RPMI7951 (cell line): ENCODE measurements at regions not wholly inside any gene's neighbourhood (a gene's known extent, or its start where the extent isn't known, plus 50 kb on each side); places are given as distances from the start of the nearest gene placed in this dataset.

ENCODE experiments used
- DNase-seq: peaks from one replicate; pipeline ENCODE4 v3.0.0-alpha.2; 2012; ENCODE audit warnings: low read depth

GRCh38 chr5:68798877-68799843 is 294.7 kb upstream of the SLC30A5 start:
- no peak for DNase-seq

- no peak for DNase-seq
Measured at GRCh38 chr5:68802430-68802829, 291.4 kb upstream of the SLC30A5 start.

GRCh38 chr5:68803881-68804319 is 289.9 kb upstream of the SLC30A5 start:
- DNase-seq: no peak

- no peak for DNase-seq
Measured at GRCh38 chr5:68804343-68804742, 289.5 kb upstream of the SLC30A5 start.

- no peak for DNase-seq
Measured at GRCh38 chr5:68805444-68805843, 288.4 kb upstream of the SLC30A5 start.

- no peak for DNase-seq
Measured at GRCh38 chr5:68817632-68818031, 276.2 kb upstream of the SLC30A5 start.

GRCh38 chr5:68818057-68818695 is 275.6 kb upstream of the SLC30A5 start:
- peak; percentile 55 for DNase-seq

GRCh38 chr5:68818870-68819269 is 274.9 kb upstream of the SLC30A5 start:
- no peak for DNase-seq

- no peak for DNase-seq
Measured at GRCh38 chr5:68821056-68821455, 272.8 kb upstream of the SLC30A5 start.

- no peak for DNase-seq
Measured at GRCh38 chr5:68822796-68823195, 271.0 kb upstream of the SLC30A5 start.

GRCh38 chr5:68823301-68823700 is 270.5 kb upstream of the SLC30A5 start:
- DNase-seq: no peak

- no peak for DNase-seq
Measured at GRCh38 chr5:68830377-68830898, 263.4 kb upstream of the SLC30A5 start.

- peak; percentile 61 for DNase-seq
Measured at GRCh38 chr5:68834491-68834981, 259.3 kb upstream of the SLC30A5 start.

- no peak for DNase-seq
Measured at GRCh38 chr5:68838157-68838718, 255.6 kb upstream of the SLC30A5 start.

GRCh38 chr5:68839019-68839552 is 254.7 kb upstream of the SLC30A5 start:
- peak; percentile 81 for DNase-seq

- no peak for DNase-seq
Measured at GRCh38 chr5:68843624-68844364, 250.0 kb upstream of the SLC30A5 start.

- peak; percentile 27 for DNase-seq
Measured at GRCh38 chr5:68845131-68845530, 248.7 kb upstream of the SLC30A5 start.

GRCh38 chr5:68846828-68847227 is 247.0 kb upstream of the SLC30A5 start:
- DNase-seq: no peak

- DNase-seq: peak; percentile 91
Measured at GRCh38 chr5:68848091-68848490, 245.7 kb upstream of the SLC30A5 start.

- DNase-seq: no peak
Measured at GRCh38 chr5:68849103-68849502, 244.7 kb upstream of the SLC30A5 start.

- no peak for DNase-seq
Measured at GRCh38 chr5:68849906-68850305, 243.9 kb upstream of the SLC30A5 start.
